OCI-LY1 (cell line): ENCODE measurements at regions not wholly inside any gene's neighbourhood (a gene's known extent, or its start where the extent isn't known, plus 50 kb on each side); places are given as distances from the start of the nearest gene placed in this dataset.

ENCODE experiments used
- CTCF ChIP-seq: fragments of 200-600 bp; sonication (generic), shearing (Covaris generic); IDR thresholded peaks from 2 replicates; pipeline ENCODE4 v1.5.1; 2017; ENCODE audit warnings: mild to moderate bottlenecking, antibody characterized with exemption, low read length, moderate library complexity, mixed read lengths
- EZH2 ChIP-seq: fragments of 200-600 bp; sonication (generic), shearing (Covaris generic); IDR thresholded peaks from 2 replicates; pipeline ENCODE4 v1.8.0; 2017; ENCODE audit warnings: borderline replicate concordance, mixed run types, mild to moderate bottlenecking, antibody characterized with exemption, low read length, moderate library complexity, mixed read lengths

GRCh38 chr7:148495605-148496004 lies 95.0 kb upstream of the C7orf33 start:
- no peak for TF ChIP-seq CTCF
- no peak for TF ChIP-seq EZH2
